Keratinocyte (primary cell): ENCODE measurements at regions not wholly inside any gene's neighbourhood (a gene's known extent, or its start where the extent isn't known, plus 50 kb on each side); places are given as distances from the start of the nearest gene placed in this dataset.

Experiments used
- DNase-seq: peaks from one replicate; pipeline ENCODE4 v3.0.0-alpha.2; 2011; ENCODE audit warnings: low read depth, missing footprints, low spot score
- FAIRE-seq: peaks from 2 replicates; lab custom pipeline; 2011; peaks lifted over from hg19 to GRCh38; lab: Jason Lieb, UNC
- H2AFZ ChIP-seq: 2 replicates; pipeline ENCODE4 v1.6.0; 2012; ENCODE audit warnings: low read length, control low read depth, inconsistent platforms; ENCODE audit not compliant: control insufficient read depth
- H3K27ac ChIP-seq: 2 replicates; pipeline ENCODE4 v1.5.1; 2011; ENCODE audit warnings: low read length; ENCODE audit not compliant: control insufficient read depth, insufficient read depth
- H3K27me3 ChIP-seq: 3 replicates; pipeline ENCODE4 v1.6.0; 2011; ENCODE audit warnings: low read length; ENCODE audit not compliant: control insufficient read depth, insufficient read depth; ENCODE audit errors: extremely low read depth
- H3K36me3 ChIP-seq, 2 experiments: 2 replicates in 1 of 2; 3 replicates in 1 of 2; pipeline ENCODE4 v1.5.1; 2011; ENCODE audit warnings: low read length in 2 of 2, mild to moderate bottlenecking in 1 of 2; ENCODE audit not compliant: control insufficient read depth in 2 of 2, insufficient read depth in 2 of 2; ENCODE audit errors: extremely low read depth in 1 of 2
- H3K4me1 ChIP-seq: 3 replicates; pipeline ENCODE4 v1.5.1; 2011; ENCODE audit warnings: low read length; ENCODE audit not compliant: control insufficient read depth, insufficient read depth; ENCODE audit errors: extremely low read depth
- H3K4me2 ChIP-seq: 3 replicates; pipeline ENCODE4 v1.6.0; 2011; ENCODE audit warnings: low read depth, low read length; ENCODE audit not compliant: control insufficient read depth, insufficient read depth; ENCODE audit errors: extremely low read depth
- H3K4me3 ChIP-seq, 3 experiments: fragments of 200-600 bp in 1 of 3; sonication (generic) in 1 of 3; 2 replicates in 2 of 3; 3 replicates in 1 of 3; pipeline ENCODE4 v1.5.1; 2011 to 2016; ENCODE audit warnings: low read length in 3 of 3, mild to moderate bottlenecking in 3 of 3, control low read depth in 2 of 3, inconsistent platforms in 1 of 3, low read depth in 1 of 3, mixed read lengths in 1 of 3, mixed run types in 1 of 3, moderate library complexity in 1 of 3; ENCODE audit not compliant: control insufficient read depth in 2 of 3, insufficient read depth in 2 of 3; ENCODE audit errors: extremely low read depth in 1 of 3
- H3K79me2 ChIP-seq: 2 replicates; pipeline ENCODE4 v1.6.0; 2012; ENCODE audit warnings: low read length; ENCODE audit not compliant: control insufficient read depth, insufficient read depth
- H3K9ac ChIP-seq: 3 replicates; pipeline ENCODE4 v1.6.0; 2011; ENCODE audit warnings: low read length; ENCODE audit not compliant: control insufficient read depth, insufficient read depth; ENCODE audit errors: extremely low read depth
- H3K9me1 ChIP-seq: 3 replicates; pipeline ENCODE4 v1.6.0; 2011; ENCODE audit warnings: low read length; ENCODE audit not compliant: control insufficient read depth, insufficient read depth; ENCODE audit errors: extremely low read depth
- H3K9me3 ChIP-seq: 2 replicates; pipeline ENCODE4 v1.5.1; 2012; ENCODE audit warnings: low read depth, low read length; ENCODE audit not compliant: control insufficient read depth
- H4K20me1 ChIP-seq: 3 replicates; pipeline ENCODE4 v1.6.0; 2011; ENCODE audit warnings: low read length; ENCODE audit not compliant: control insufficient read depth, insufficient read depth; ENCODE audit errors: extremely low read depth
- EZH2 ChIP-seq: IDR thresholded peaks from one replicate; pipeline ENCODE4 v1.6.1; 2012; ENCODE audit warnings: inconsistent platforms, mild to moderate bottlenecking, low read length, moderate library complexity
- dilution Hi-C: fragments of 300-500 bp; cut with MboI; formaldehyde crosslinking; loops from one replicate; pipeline ENCODE4 v1.7.0; 2020; ENCODE audit warnings: low sequenced_read_pairs; ENCODE audit not compliant: extremely low pct_ligation_motif_present
- TF ChIP-seq, protein P1 (sequence below), 3 experiments: IDR thresholded peaks in 1 of 3; conservative IDR thresholded peaks in 1 of 3; optimal IDR thresholded peaks in 1 of 3; 2 replicates in 2 of 3; 3 replicates in 1 of 3; pipeline versions ENCODE3 to v1.5.1; 2011; ENCODE audit warnings: low read length in 3 of 3, mild to moderate bottlenecking in 3 of 3, moderate library complexity in 2 of 3, control low read depth in 1 of 3, inconsistent platforms in 1 of 3; ENCODE audit not compliant: insufficient read depth in 2 of 3; ENCODE audit errors: extremely low read depth in 1 of 3

DNA sequence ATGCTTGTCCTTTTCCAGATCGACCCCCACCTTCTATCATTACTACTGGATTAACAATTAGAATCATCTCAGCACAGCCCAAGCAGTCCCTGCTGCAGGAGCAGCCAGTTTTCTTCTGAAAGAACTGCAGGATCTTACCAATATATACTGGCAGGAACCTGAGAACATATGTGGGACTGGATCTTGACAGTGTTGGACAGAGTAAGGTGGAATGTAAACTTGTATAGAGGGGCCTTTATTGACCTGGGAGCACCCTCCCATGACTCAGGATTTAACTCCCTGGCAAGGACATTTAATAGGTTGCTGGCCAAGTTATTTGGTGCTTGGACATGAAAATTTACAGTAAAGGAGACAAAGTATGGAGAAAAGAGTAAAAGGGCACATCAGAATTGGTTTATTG is 66.2 kb upstream of the TMX1 start:
- Histone ChIP-seq H3K9me3 (no peaks in the 10 kb centered on the region), H3K4me1 (no peaks in the 10 kb centered on the region), H3K27ac (no peak overlapping the region), H3K9me1 (no peaks in the 10 kb centered on the region), H3K27me3 (peaks cover 16% of the 10 kb centered on the region), H3K9ac (no peak overlapping the region), H3K36me3 (no peaks in the 10 kb centered on the region), H4K20me1 (no peaks in the 10 kb centered on the region), H3K4me3 (no peak overlapping the region), H2AFZ (no peak overlapping the region), H3K79me2 (no peaks in the 10 kb centered on the region), H3K4me2 (no peak overlapping the region)
- no peak for TF ChIP-seq EZH2
- TF ChIP-seq, protein P1, sequence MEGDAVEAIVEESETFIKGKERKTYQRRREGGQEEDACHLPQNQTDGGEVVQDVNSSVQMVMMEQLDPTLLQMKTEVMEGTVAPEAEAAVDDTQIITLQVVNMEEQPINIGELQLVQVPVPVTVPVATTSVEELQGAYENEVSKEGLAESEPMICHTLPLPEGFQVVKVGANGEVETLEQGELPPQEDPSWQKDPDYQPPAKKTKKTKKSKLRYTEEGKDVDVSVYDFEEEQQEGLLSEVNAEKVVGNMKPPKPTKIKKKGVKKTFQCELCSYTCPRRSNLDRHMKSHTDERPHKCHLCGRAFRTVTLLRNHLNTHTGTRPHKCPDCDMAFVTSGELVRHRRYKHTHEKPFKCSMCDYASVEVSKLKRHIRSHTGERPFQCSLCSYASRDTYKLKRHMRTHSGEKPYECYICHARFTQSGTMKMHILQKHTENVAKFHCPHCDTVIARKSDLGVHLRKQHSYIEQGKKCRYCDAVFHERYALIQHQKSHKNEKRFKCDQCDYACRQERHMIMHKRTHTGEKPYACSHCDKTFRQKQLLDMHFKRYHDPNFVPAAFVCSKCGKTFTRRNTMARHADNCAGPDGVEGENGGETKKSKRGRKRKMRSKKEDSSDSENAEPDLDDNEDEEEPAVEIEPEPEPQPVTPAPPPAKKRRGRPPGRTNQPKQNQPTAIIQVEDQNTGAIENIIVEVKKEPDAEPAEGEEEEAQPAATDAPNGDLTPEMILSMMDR (optimal IDR thresholded peaks at IDR 0.05 in 1 of 3, IDR thresholded peaks at IDR 0.05 in 1 of 3, conservative IDR thresholded peaks at IDR 0.05 in 1 of 3; ENCODE audit: extremely low read depth in 1 of 3, insufficient read depth in 2 of 3, low read length in 3 of 3): no peak
- FAIRE-seq: no peak
- dilution Hi-C loops: no loop called here
- DNase-seq: no peak

DNA sequence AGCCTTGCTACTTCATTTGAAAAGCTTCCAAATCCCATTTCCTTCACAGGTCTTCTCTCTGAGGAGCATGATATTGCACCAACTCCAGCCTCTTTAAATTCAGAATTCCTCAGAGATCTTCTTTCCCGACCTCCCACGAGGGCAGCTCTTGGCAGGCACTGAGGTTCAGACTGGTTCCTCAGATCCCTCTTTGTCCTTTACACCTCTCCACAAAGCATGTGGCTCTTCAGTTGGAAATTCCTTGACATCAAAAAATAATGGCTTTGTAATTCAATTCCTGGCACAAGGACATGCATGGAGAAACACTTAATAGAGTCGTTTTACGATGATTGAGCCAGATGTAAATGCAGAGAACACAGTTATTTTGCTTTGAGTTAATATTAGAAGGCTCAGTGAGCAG is 63.2 kb upstream of the TMX1 start:
- no peak overlapping the region for H3K4me3 ChIP-seq
- H3K9me1 ChIP-seq: no peaks in the 10 kb centered on the region
- H3K27ac ChIP-seq: no peak overlapping the region
- H3K9ac ChIP-seq: no peak overlapping the region
- H4K20me1 ChIP-seq: no peaks in the 10 kb centered on the region
- FAIRE-seq (no peak), DNase-seq (no peak)
- no peak overlapping the region for H3K4me2 ChIP-seq
- no peaks in the 10 kb centered on the region for H3K9me3 ChIP-seq
- TF ChIP-seq, protein P1 (optimal IDR thresholded peaks at IDR 0.05 in 1 of 3, IDR thresholded peaks at IDR 0.05 in 1 of 3, conservative IDR thresholded peaks at IDR 0.05 in 1 of 3; ENCODE audit: extremely low read depth in 1 of 3, insufficient read depth in 2 of 3, low read length in 3 of 3): no peak
- TF ChIP-seq EZH2: no peak
- peaks cover 2% of the 10 kb centered on the region for H3K4me1 ChIP-seq
- no peak overlapping the region for H2AFZ ChIP-seq
- no peaks in the 10 kb centered on the region for H3K79me2 ChIP-seq
- H3K27me3 ChIP-seq: peaks cover 16% of the 10 kb centered on the region
- dilution Hi-C loops: no loop called here
- no peaks in the 10 kb centered on the region for H3K36me3 ChIP-seq
